Smooth muscle cell (in vitro differentiated cells): ENCODE measurements at regions not wholly inside any gene's neighbourhood (a gene's known extent, or its start where the extent isn't known, plus 50 kb on each side); places are given as distances from the start of the nearest gene placed in this dataset. TPM values are rescaled to one million over a fixed set of nuclear protein-coding genes. Genes with fewer than 3 reads are reported as not detected.

Source experiments
- DNase-seq: peaks from one replicate; lab custom pipeline; 2025; ENCODE audit not compliant: unreplicated experiment; lab: John Stamatoyannopoulos, UW
- H2AFZ ChIP-seq: fragments of 200-600 bp; sonication (generic); 2 replicates; pipeline ENCODE4 v1.6.0; 2016; ENCODE audit warnings: antibody characterized with exemption, low read depth, mild to moderate bottlenecking
- H3F3A ChIP-seq: fragments of 200-600 bp; sonication (generic); 2 replicates; pipeline ENCODE4 v1.6.0; 2017; ENCODE audit warnings: antibody characterized with exemption, low read depth
- H3K27ac ChIP-seq: fragments of 200-600 bp; sonication (generic); 2 replicates; pipeline ENCODE4 v1.5.1; 2016; ENCODE audit warnings: low read depth, mild to moderate bottlenecking
- H3K27me3 ChIP-seq: fragments of 200-600 bp; sonication (generic); 2 replicates; pipeline ENCODE4 v1.6.1; 2016; ENCODE audit warnings: low read depth, mild to moderate bottlenecking
- H3K36me3 ChIP-seq: fragments of 200-600 bp; sonication (generic); 2 replicates; pipeline ENCODE4 v1.5.1; 2016; ENCODE audit warnings: low read depth
- H3K4me1 ChIP-seq: fragments of 200-600 bp; sonication (generic); 2 replicates; pipeline ENCODE4 v1.5.1; 2016; ENCODE audit warnings: low read depth
- H3K4me2 ChIP-seq: fragments of 200-600 bp; sonication (generic); 2 replicates; pipeline ENCODE4 v1.6.0; 2016; ENCODE audit warnings: mild to moderate bottlenecking
- H3K4me3 ChIP-seq: fragments of 200-600 bp; sonication (generic); 2 replicates; pipeline ENCODE4 v1.5.1; 2016; ENCODE audit warnings: mild to moderate bottlenecking
- H3K79me2 ChIP-seq: fragments of 200-600 bp; sonication (generic); 2 replicates; pipeline ENCODE4 v1.6.0; 2016; ENCODE audit warnings: low read depth, mild to moderate bottlenecking
- H3K9ac ChIP-seq: fragments of 200-600 bp; sonication (generic); 2 replicates; pipeline ENCODE4 v1.6.0; 2016; ENCODE audit warnings: low read depth
- H3K9me3 ChIP-seq: fragments of 200-600 bp; sonication (generic); replicated peaks from 2 replicates; pipeline ENCODE4 v1.5.1; 2016; ENCODE audit warnings: low read depth
- H4K20me1 ChIP-seq: fragments of 200-600 bp; sonication (generic); 2 replicates; pipeline ENCODE4 v1.6.0; 2016; ENCODE audit warnings: low read depth
- WGBS: methylation state at CpG from one replicate; pipeline ENCODE4 v1.1.7; 2016; ENCODE audit warnings: low lambda C conversion rate; 5-methylcytosine and 5-hydroxymethylcytosine counted together
- small RNA-seq: library from RNA; depleted of rRNA; stranded (forward); fragments of <200 nt; gene quantifications from one replicate; pipeline ENCODE3, GENCODE V24; 2014
- TF ChIP-seq, protein P1 (sequence below): fragments of 200-600 bp; sonication (generic); IDR thresholded peaks from 2 replicates; pipeline ENCODE4 v1.5.1; 2017; ENCODE audit warnings: borderline replicate concordance, mild to moderate bottlenecking, antibody characterized with exemption; ENCODE audit not compliant: insufficient read depth, poor library complexity, severe bottlenecking

DNA sequence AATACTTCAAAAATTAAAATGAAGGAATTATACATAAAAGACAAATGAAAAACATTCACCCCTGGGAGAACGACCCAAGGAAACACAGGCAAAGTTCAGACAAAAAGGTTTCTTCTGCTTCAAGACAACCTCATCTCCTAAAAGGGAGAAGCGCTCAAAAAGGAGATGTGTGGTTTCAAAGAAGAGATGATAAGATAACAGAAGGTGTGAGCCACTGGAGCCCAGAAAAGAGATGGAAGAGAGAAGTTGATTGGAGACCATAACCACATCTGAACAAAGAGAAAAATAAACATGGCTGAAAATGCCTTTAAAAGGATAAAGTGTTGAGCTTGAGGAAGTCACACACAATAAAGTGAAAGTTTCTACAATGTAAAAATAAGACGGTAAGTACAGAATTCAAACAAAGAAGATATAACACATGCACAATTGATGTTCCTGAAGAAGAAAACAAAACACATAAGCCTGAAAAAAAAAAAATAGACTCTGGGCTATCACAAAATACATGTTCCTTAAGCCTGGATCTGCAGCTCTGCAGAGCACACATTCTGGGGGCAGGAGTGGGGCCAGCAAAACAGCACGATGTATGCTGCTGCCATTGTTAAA is 51.6 kb upstream of the C14orf180 start:
- TF ChIP-seq, protein P1, sequence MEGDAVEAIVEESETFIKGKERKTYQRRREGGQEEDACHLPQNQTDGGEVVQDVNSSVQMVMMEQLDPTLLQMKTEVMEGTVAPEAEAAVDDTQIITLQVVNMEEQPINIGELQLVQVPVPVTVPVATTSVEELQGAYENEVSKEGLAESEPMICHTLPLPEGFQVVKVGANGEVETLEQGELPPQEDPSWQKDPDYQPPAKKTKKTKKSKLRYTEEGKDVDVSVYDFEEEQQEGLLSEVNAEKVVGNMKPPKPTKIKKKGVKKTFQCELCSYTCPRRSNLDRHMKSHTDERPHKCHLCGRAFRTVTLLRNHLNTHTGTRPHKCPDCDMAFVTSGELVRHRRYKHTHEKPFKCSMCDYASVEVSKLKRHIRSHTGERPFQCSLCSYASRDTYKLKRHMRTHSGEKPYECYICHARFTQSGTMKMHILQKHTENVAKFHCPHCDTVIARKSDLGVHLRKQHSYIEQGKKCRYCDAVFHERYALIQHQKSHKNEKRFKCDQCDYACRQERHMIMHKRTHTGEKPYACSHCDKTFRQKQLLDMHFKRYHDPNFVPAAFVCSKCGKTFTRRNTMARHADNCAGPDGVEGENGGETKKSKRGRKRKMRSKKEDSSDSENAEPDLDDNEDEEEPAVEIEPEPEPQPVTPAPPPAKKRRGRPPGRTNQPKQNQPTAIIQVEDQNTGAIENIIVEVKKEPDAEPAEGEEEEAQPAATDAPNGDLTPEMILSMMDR = no peak
- DNase-seq = no peak
- H3K4me3 ChIP-seq = no peak overlapping the region
- no peaks in the 10 kb centered on the region for H3K36me3 ChIP-seq
- no peaks in the 10 kb centered on the region for H3K4me1 ChIP-seq
- H3K79me2 ChIP-seq = no peaks in the 10 kb centered on the region
- no peak overlapping the region for H3K27ac ChIP-seq
- no peak overlapping the region for H2AFZ ChIP-seq
- 91% methylated on average over 4 of the region's 4 CpGs for WGBS
- H3F3A ChIP-seq = no peaks in the 10 kb centered on the region
- H3K9me3 ChIP-seq = no peaks in the 10 kb centered on the region
- H3K9ac ChIP-seq = no peak overlapping the region
- H4K20me1 ChIP-seq = no peaks in the 10 kb centered on the region
- no peak overlapping the region for H3K4me2 ChIP-seq
- H3K27me3 ChIP-seq = peaks cover 6% of the 10 kb centered on the region

DNA sequence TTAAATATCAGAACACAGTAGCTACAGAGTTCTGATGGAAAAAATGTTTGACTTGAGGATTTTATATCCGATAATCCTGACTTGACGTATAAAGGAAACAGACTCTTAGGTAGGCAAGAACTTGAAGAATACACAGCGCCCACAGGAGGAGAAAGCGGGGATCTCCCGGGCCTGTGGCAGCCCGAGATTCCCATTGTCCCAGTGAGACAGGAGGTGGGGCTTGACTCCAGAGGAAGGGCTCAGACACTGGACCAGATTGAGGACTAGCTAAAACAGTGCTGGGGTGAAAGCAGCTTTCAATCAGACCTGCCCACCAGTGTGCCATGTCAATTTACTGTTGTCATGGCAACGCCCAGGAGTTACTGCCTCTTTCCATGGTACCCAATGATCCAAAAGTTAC is 51.1 kb upstream of the C14orf180 start:
- H3K9ac ChIP-seq = no peak overlapping the region
- H3K27ac ChIP-seq = no peak overlapping the region
- WGBS = 91% methylated on average over 7 of the region's 7 CpGs
- no peaks in the 10 kb centered on the region for H3K79me2 ChIP-seq
- H3F3A ChIP-seq = no peaks in the 10 kb centered on the region
- no peak overlapping the region for H2AFZ ChIP-seq
- H3K4me2 ChIP-seq = no peak overlapping the region
- no peak overlapping the region for H3K4me3 ChIP-seq
- H4K20me1 ChIP-seq = no peaks in the 10 kb centered on the region
- H3K36me3 ChIP-seq = no peaks in the 10 kb centered on the region
- H3K9me3 ChIP-seq = no peaks in the 10 kb centered on the region
- H3K4me1 ChIP-seq = no peaks in the 10 kb centered on the region
- DNase-seq = no peak
- TF ChIP-seq, protein P1 = no peak
- H3K27me3 ChIP-seq = peaks cover 6% of the 10 kb centered on the region

Small RNA genes in the stretch of these regions (small RNA-seq; reads per million reads assigned to genes)
- not detected for gene RNU6-684P
